ENCODE measurements at regions not wholly inside any gene's neighbourhood (a gene's known extent, or its start where the extent isn't known, plus 50 kb on each side); places are given as distances from the start of the nearest gene placed in this dataset.

DNA sequence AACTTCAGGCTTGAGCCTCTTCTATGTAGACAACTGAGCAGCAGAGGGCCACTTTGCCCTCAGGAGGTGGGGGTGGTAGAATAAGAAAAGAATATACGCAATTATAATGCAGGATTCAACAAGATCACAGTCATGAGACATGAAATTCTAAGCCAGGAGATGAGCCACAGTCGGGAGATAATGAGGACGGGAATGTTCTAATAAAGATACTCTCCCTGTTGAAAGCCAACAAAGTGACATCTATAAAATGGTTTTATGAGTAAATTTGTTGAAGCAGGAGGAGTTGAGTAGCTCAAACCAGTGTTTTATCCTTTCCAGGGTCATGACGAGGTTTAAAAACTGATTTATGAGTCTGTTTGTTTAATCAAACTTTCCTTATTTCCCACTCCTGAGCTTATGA is 152.0 kb upstream of the SERP2 start:
- no peaks in the 10 kb centered on the region for H4K20me1 ChIP-seq (ENCODE audit: insufficient read depth, low read length)
- CTCF ChIA-PET (ENCODE audit: low intra/inter-chr PET ratio, low total read pairs): no interaction called here
- no peak overlapping the region for H3K4me3 ChIP-seq (replicated peaks in 1 of 3; ENCODE audit: insufficient read depth in 1 of 3, low read depth in 2 of 3, low read length in 3 of 3)
- no peak overlapping the region for H3K4me2 ChIP-seq (ENCODE audit: low read depth, low read length)
- TF ChIP-seq JUNB (CRISPR knock-in tag; IDR thresholded peaks at IDR 0.05; ENCODE audit: borderline replicate concordance): no peak
- TF ChIP-seq, protein P1, sequence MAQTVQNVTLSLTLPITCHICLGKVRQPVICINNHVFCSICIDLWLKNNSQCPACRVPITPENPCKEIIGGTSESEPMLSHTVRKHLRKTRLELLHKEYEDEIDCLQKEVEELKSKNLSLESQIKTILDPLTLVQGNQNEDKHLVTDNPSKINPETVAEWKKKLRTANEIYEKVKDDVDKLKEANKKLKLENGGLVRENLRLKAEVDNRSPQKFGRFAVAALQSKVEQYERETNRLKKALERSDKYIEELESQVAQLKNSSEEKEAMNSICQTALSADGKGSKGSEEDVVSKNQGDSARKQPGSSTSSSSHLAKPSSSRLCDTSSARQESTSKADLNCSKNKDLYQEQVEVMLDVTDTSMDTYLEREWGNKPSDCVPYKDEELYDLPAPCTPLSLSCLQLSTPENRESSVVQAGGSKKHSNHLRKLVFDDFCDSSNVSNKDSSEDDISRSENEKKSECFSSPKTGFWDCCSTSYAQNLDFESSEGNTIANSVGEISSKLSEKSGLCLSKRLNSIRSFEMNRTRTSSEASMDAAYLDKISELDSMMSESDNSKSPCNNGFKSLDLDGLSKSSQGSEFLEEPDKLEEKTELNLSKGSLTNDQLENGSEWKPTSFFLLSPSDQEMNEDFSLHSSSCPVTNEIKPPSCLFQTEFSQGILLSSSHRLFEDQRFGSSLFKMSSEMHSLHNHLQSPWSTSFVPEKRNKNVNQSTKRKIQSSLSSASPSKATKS (CRISPR knock-in tag; IDR thresholded peaks at IDR 0.05): no peak
- TF ChIP-seq, protein P2, sequence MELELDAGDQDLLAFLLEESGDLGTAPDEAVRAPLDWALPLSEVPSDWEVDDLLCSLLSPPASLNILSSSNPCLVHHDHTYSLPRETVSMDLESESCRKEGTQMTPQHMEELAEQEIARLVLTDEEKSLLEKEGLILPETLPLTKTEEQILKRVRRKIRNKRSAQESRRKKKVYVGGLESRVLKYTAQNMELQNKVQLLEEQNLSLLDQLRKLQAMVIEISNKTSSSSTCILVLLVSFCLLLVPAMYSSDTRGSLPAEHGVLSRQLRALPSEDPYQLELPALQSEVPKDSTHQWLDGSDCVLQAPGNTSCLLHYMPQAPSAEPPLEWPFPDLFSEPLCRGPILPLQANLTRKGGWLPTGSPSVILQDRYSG (CRISPR knock-in tag; IDR thresholded peaks at IDR 0.05): no peak
- TF ChIP-seq, protein P3, sequence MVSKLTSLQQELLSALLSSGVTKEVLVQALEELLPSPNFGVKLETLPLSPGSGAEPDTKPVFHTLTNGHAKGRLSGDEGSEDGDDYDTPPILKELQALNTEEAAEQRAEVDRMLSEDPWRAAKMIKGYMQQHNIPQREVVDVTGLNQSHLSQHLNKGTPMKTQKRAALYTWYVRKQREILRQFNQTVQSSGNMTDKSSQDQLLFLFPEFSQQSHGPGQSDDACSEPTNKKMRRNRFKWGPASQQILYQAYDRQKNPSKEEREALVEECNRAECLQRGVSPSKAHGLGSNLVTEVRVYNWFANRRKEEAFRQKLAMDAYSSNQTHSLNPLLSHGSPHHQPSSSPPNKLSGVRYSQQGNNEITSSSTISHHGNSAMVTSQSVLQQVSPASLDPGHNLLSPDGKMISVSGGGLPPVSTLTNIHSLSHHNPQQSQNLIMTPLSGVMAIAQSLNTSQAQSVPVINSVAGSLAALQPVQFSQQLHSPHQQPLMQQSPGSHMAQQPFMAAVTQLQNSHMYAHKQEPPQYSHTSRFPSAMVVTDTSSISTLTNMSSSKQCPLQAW (CRISPR knock-in tag; IDR thresholded peaks at IDR 0.05): no peak
- H3K27ac ChIP-seq (ENCODE audit: extremely low read length, insufficient read depth, low read length): no peak overlapping the region
- H3K79me2 ChIP-seq (ENCODE audit: insufficient read depth, low read length): no peaks in the 10 kb centered on the region
- no peaks in the 10 kb centered on the region for H3K4me1 ChIP-seq (ENCODE audit: insufficient read depth, low read length)
- no TSS peak for BruUV-seq (replicated peaks)
- no peaks in the 10 kb centered on the region for H3K9me3 ChIP-seq (ENCODE audit: low read length)
- in situ Hi-C loops (cut with HindIII; ENCODE audit: extremely low pct_ligation_motif_present, low pct_unique_long_range_greater_than_20kb) (no loop called here), intact Hi-C loops (cut with micrococcal nuclease; ENCODE audit: unreplicated experiment) (no loop called here)
- H3K27me3 ChIP-seq (ENCODE audit: control insufficient read depth in 1 of 2, insufficient read depth in 2 of 2, low read length in 2 of 2): peaks cover 0 to 22% of the 10 kb centered on the region in 2 experiments; a peak in 2 of 5 replicates
- no peak for FAIRE-seq
- H2AFZ ChIP-seq (ENCODE audit: low read length): no peak overlapping the region
- H3K36me3 ChIP-seq (replicated peaks in 1 of 2; ENCODE audit: control insufficient read depth in 1 of 2, insufficient read depth in 2 of 2, low read length in 2 of 2): no peaks in the 10 kb centered on the region
- 5% methylated on average over 4 of the region's 4 CpGs for WGBS (ENCODE audit: low lambda C conversion rate)
- no peak overlapping the region for H3K9ac ChIP-seq (ENCODE audit: insufficient read depth, low read depth, low read length)
- POLR2A ChIA-PET: no interaction called here
- no peak for ATAC-seq
- DNase-seq (ENCODE audit: low spot score): no peak
